HCT116 (cell line): ENCODE measurements at regions not wholly inside any gene's neighbourhood (a gene's known extent, or its start where the extent isn't known, plus 50 kb on each side); places are given as distances from the start of the nearest gene placed in this dataset.

ENCODE experiments used
- ATAC-seq: fragments of 200-7000 bp; cut with Tn5 transposase; 2 replicates; pipeline ENCODE4 v1.9.1; 2020; ENCODE audit warnings: mild to moderate bottlenecking, moderate library complexity
- BruUV-seq: library from RNA; stranded (reverse); fragments of 400-500 nt; replicated peaks from 2 replicates; lab custom pipeline; 2021; lab: Mats Ljungman, UMichigan
- CTCF ChIA-PET: fragments of 300-600 bp; sonication (Branson Sonifier 250); formaldehyde crosslinking; loops from one replicate; lab custom pipeline; 2021; ENCODE audit warnings: antibody characterized with exemption; lab: Charles Lee
- POLR2A ChIA-PET: fragments of 300-600, 350-600 bp; sonication (Branson Sonifier 250); formaldehyde crosslinking; loops from one replicate; lab custom pipeline; 2021; ENCODE audit warnings: antibody characterized with exemption; lab: Charles Lee
- RAD21 ChIA-PET, 2 experiments: fragments of 300-600 bp; sonication (Branson Sonifier 250); formaldehyde crosslinking; loops; one replicate each; lab custom pipeline; 2023; ENCODE audit warnings: low total read pairs in 2 of 2; ENCODE audit not compliant: uncharacterized antibody in 2 of 2, unreplicated experiment in 2 of 2, low non-redundant PET in 1 of 2; lab: Charles Lee
- DNase-seq: peaks from one replicate; pipeline ENCODE4 v3.0.0-alpha.2; 2010; ENCODE audit warnings: low read depth, low spot score
- H2AFZ ChIP-seq: fragments of 200-600 bp; shearing (Covaris generic), sonication (generic); 2 replicates; pipeline ENCODE4 v1.6.1; 2017; ENCODE audit warnings: low read depth, mixed run types, mixed read lengths, antibody characterized with exemption, low read length; ENCODE audit not compliant: poor library complexity, severe bottlenecking
- H3K27ac ChIP-seq: 2 replicates; pipeline ENCODE4 v1.5.1; 2012; ENCODE audit warnings: low read depth, low read length
- H3K27me3 ChIP-seq: fragments of 200-600 bp; sonication (generic); 2 replicates; pipeline ENCODE4 v1.6.1; 2016; ENCODE audit warnings: mixed run types, low read length, mixed read lengths; ENCODE audit not compliant: insufficient read depth
- H3K36me3 ChIP-seq, 2 experiments: fragments of 200-500 bp in 1 of 2; fragments of 200-600 bp in 1 of 2; sonication (Bioruptor generic) in 1 of 2; sonication (generic) in 1 of 2; 2 replicates each; pipeline versions ENCODE4 v1.5.1 to v1.6.1; 2014 to 2016; ENCODE audit warnings: low read length in 2 of 2, inconsistent platforms in 1 of 2, mixed read lengths in 1 of 2, mixed run types in 1 of 2; ENCODE audit not compliant: insufficient read depth in 2 of 2, control insufficient read depth in 1 of 2
- H3K4me1 ChIP-seq, 2 experiments: fragments of 200-600 bp in 1 of 2; sonication (generic) in 1 of 2; 2 replicates each; pipeline versions ENCODE4 v1.5.1 to v1.6.1; 2012 to 2017; ENCODE audit warnings: low read length in 2 of 2, inconsistent platforms in 1 of 2, mild to moderate bottlenecking in 1 of 2, mixed read lengths in 1 of 2, mixed run types in 1 of 2, moderate library complexity in 1 of 2; ENCODE audit not compliant: insufficient read depth in 2 of 2, control insufficient read depth in 1 of 2
- H3K4me2 ChIP-seq: fragments of 200-600 bp; sonication (generic); 2 replicates; pipeline ENCODE4 v1.6.1; 2017; ENCODE audit warnings: mixed run types, low read length, mixed read lengths
- H3K4me3 ChIP-seq, 2 experiments: fragments of 200-600 bp in 1 of 2; sonication (generic) in 1 of 2; replicated peaks in 1 of 2; 2 replicates each; pipeline ENCODE4 v1.5.1; 2011 to 2016; ENCODE audit warnings: low read length in 2 of 2, control low read depth in 1 of 2, low read depth in 1 of 2, mild to moderate bottlenecking in 1 of 2, mixed read lengths in 1 of 2, mixed run types in 1 of 2
- H3K79me2 ChIP-seq: fragments of 200-600 bp; sonication (generic); 2 replicates; pipeline ENCODE4 v1.6.1; 2017; ENCODE audit warnings: mild to moderate bottlenecking, mixed run types, low read length, moderate library complexity, mixed read lengths; ENCODE audit not compliant: insufficient read depth
- H3K9ac ChIP-seq: fragments of 200-600 bp; sonication (generic); 2 replicates; pipeline ENCODE4 v1.6.1; 2016; ENCODE audit warnings: low read length, mixed read lengths
- H3K9me2 ChIP-seq: fragments of 200-600 bp; sonication (generic), shearing (Covaris generic); 2 replicates; pipeline ENCODE4 v1.6.1; 2017; ENCODE audit warnings: mixed run types, mild to moderate bottlenecking, moderate library complexity; ENCODE audit not compliant: insufficient read depth
- H3K9me3 ChIP-seq, 2 experiments: fragments of 200-500 bp in 1 of 2; fragments of 200-600 bp in 1 of 2; sonication (Bioruptor generic) in 1 of 2; sonication (generic) in 1 of 2; 2 replicates each; pipeline ENCODE4 v1.6.1; 2014 to 2017; ENCODE audit warnings: low read length in 2 of 2, mixed read lengths in 2 of 2, inconsistent platforms in 1 of 2, low read depth in 1 of 2, mild to moderate bottlenecking in 1 of 2, mixed run types in 1 of 2, moderate library complexity in 1 of 2; ENCODE audit not compliant: control insufficient read depth in 1 of 2, insufficient read depth in 1 of 2
- H4K20me1 ChIP-seq: fragments of 200-600 bp; sonication (generic), shearing (Covaris generic); 2 replicates; pipeline ENCODE4 v1.6.1; 2017; ENCODE audit warnings: mixed run types, mild to moderate bottlenecking, moderate library complexity; ENCODE audit not compliant: insufficient read depth
- CBX3 ChIP-seq: IDR thresholded peaks from 2 replicates; pipeline ENCODE4 v1.6.1; 2012; ENCODE audit warnings: low read depth
- CEBPB ChIP-seq: IDR thresholded peaks from 2 replicates; pipeline ENCODE4 v1.6.1; 2012; ENCODE audit warnings: low read depth
- EGR1 ChIP-seq: IDR thresholded peaks from 2 replicates; pipeline ENCODE4 v1.6.1; 2012; ENCODE audit warnings: low read depth
- ELF1 ChIP-seq: IDR thresholded peaks from 2 replicates; pipeline ENCODE4 v1.6.1; 2012; ENCODE audit warnings: low read depth, borderline replicate concordance
- EZH2phosphoT487 ChIP-seq: fragments of 200-600 bp; IDR thresholded peaks from 2 replicates; pipeline ENCODE4 v1.6.1; 2018; ENCODE audit warnings: antibody characterized with exemption, borderline replicate concordance
- FOSL1 ChIP-seq: IDR thresholded peaks from 2 replicates; pipeline ENCODE4 v1.6.1; 2012; ENCODE audit warnings: low read depth
- JUND ChIP-seq: IDR thresholded peaks from 2 replicates; pipeline ENCODE4 v1.6.1; 2012
- POLR2A ChIP-seq: IDR thresholded peaks from 2 replicates; pipeline ENCODE4 v1.7.0; 2011; ENCODE audit warnings: borderline replicate concordance; ENCODE audit not compliant: insufficient read depth, insufficient read length; ENCODE audit errors: extremely low read depth
- SIN3A ChIP-seq: IDR thresholded peaks from 2 replicates; pipeline ENCODE4 v1.6.1; 2012; ENCODE audit warnings: low read depth
- SP1 ChIP-seq: IDR thresholded peaks from 2 replicates; pipeline ENCODE4 v1.6.1; 2012; ENCODE audit warnings: low read depth
- YY1 ChIP-seq: IDR thresholded peaks from 2 replicates; pipeline ENCODE4 v1.6.1; 2011; ENCODE audit warnings: low read length, low read depth, moderate library complexity, mild to moderate bottlenecking; ENCODE audit not compliant: insufficient replicate concordance; ENCODE audit errors: extremely low read depth
- ZFX ChIP-seq: fragments of 450-650 bp; IDR thresholded peaks from 2 replicates; pipeline ENCODE4 v1.6.1; 2017
- intact Hi-C: fragments of 100-400 bp; cut with micrococcal nuclease; formaldehyde crosslinking; loops from 2 replicates; pipeline ENCODE4 v1.10.0; 2022
- TF ChIP-seq, protein P1 (sequence below): IDR thresholded peaks from 2 replicates; pipeline ENCODE4 v1.6.1; 2012
- TF ChIP-seq, protein P2 (sequence below), 3 experiments: fragments of 200-600 bp in 1 of 3; sonication (generic) in 1 of 3; IDR thresholded peaks in 2 of 3; conservative IDR thresholded peaks in 1 of 3; 2 replicates each; pipeline ENCODE4 v1.5.1; 2012 to 2017; ENCODE audit warnings: low read depth in 2 of 3, low read length in 2 of 3, antibody characterized with exemption in 1 of 3, borderline replicate concordance in 1 of 3, control low read depth in 1 of 3, mild to moderate bottlenecking in 1 of 3, mixed read lengths in 1 of 3, mixed run types in 1 of 3, moderate library complexity in 1 of 3; ENCODE audit not compliant: insufficient read depth in 1 of 3
- TF ChIP-seq, protein P3 (sequence below): IDR thresholded peaks from 2 replicates; pipeline ENCODE4 v1.6.1; 2012; ENCODE audit warnings: low read depth

DNA sequence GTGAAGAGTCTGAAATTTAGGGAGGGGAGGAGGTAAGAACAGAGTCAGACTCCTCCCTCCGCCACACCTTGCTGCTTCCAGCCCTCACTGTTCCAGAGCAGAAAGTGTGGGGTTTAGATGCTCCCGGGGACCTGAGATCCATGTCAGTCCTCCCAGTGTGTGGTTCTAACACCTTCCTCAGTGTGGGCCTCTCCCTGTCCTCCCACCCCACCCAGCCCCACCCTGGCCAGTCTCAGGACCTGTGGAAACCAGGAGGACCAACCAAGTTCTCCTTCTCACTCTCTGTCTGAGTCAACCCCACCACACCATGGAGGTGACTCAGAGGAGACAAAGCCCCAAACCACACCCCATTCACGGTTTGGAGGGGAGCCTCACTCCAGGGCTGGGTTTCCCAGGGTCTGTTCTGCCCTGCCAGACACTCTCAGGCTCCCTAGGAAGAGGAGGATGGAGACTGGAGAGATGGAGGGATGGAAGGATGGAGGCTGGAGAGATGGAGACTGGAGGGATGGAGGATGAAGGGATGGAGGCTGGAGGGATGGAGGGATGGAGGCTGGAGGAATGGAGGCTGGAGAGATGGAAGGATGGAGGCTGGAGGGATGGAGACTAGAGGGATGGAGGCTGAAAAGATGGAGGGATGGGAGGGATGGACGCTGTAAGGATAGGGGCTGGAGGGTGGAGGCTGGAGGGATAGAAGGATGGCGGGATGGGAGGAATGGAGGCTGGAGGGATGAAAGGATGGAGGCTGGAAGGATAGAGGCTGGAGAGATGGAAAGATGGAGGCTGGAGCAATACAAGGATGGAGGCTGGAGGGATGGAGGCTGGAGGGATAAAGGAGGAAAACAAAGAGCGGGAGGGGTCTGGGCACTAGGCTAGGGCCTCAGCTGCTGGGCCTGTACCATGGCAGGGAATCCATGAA is 100.9 kb upstream of the RUNX3 start:
- ChIA-PET POLR2A (no interaction called here), CTCF (no interaction called here), RAD21 (interaction anchor here in 1 of 2 experiments (0.6 kb wide), 1 partner anchor 69 kb away, joined by 3 read pairs; no protein-coding TSS in a partner anchor)
- no peaks in the 10 kb centered on the region for H3K27me3 ChIP-seq
- H3K9ac ChIP-seq = no peak overlapping the region
- H3K27ac ChIP-seq = no peak overlapping the region
- no peak overlapping the region for H2AFZ ChIP-seq
- no peaks in the 10 kb centered on the region for H3K9me3 ChIP-seq
- no peaks in the 10 kb centered on the region for H4K20me1 ChIP-seq
- intact Hi-C loops = no loop called here
- no TSS peak for BruUV-seq
- no peak overlapping the region for H3K4me3 ChIP-seq
- peak overlapping the region; percentile 11 for H3K4me2 ChIP-seq
- no peaks in the 10 kb centered on the region for H3K36me3 ChIP-seq
- H3K79me2 ChIP-seq = no peaks in the 10 kb centered on the region
- H3K4me1 ChIP-seq = peaks cover 0 to 8% of the 10 kb centered on the region in 2 experiments; a peak in 1 of 4 replicates
- TF ChIP-seq ZFX = no peak
- TF ChIP-seq ELF1 = no peak
- TF ChIP-seq CEBPB = no peak
- TF ChIP-seq FOSL1 = no peak
- peak; percentile 61 for ATAC-seq
- no peaks in the 10 kb centered on the region for H3K9me2 ChIP-seq
- DNase-seq = no peak

DNA sequence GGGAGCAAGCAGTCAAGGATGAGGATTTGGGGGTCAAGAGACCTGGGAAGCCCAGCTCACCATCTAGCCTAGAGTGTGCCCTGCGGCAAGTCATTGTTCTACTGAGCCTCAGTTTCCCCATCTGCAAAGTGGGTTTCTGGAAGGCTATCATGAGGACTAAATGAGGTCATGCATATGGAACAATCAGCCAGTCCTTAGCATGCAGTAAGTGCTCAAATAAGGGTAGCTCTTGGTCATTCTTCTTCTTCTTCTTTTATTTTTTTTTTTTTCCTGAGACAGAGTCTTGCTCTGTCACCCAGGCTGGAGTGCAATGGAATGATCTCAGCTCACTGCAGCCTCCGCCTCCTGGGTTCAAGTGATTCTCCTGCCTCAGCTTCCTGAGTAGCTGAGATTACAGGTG is 99.9 kb upstream of the RUNX3 start:
- intact Hi-C loops = no loop called here
- peaks cover 0 to 8% of the 10 kb centered on the region in 2 experiments; a peak in 1 of 4 replicates for H3K4me1 ChIP-seq
- H3K4me2 ChIP-seq = no peak overlapping the region
- ATAC-seq = no peak
- H3K79me2 ChIP-seq = no peaks in the 10 kb centered on the region
- H3K36me3 ChIP-seq = no peaks in the 10 kb centered on the region
- H2AFZ ChIP-seq = no peak overlapping the region
- POLR2A ChIA-PET = no interaction called here
- H3K27ac ChIP-seq = no peak overlapping the region
- H3K4me3 ChIP-seq = no peak overlapping the region
- H3K9me3 ChIP-seq = no peaks in the 10 kb centered on the region
- no peak overlapping the region for H3K9ac ChIP-seq
- H3K27me3 ChIP-seq = no peaks in the 10 kb centered on the region
- DNase-seq = no peak
- BruUV-seq = no TSS peak
- no peaks in the 10 kb centered on the region for H3K9me2 ChIP-seq
- CTCF ChIA-PET = no interaction called here
- RAD21 ChIA-PET = interaction anchor here in 1 of 2 experiments (0.6 kb wide), 1 partner anchor 70 kb away, joined by 3 read pairs; no protein-coding TSS in a partner anchor
- H4K20me1 ChIP-seq = no peaks in the 10 kb centered on the region
- TF ChIP-seq, protein P1, sequence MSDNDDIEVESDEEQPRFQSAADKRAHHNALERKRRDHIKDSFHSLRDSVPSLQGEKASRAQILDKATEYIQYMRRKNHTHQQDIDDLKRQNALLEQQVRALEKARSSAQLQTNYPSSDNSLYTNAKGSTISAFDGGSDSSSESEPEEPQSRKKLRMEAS = no peak
- no peak for TF ChIP-seq CEBPB
- TF ChIP-seq JUND = no peak
- no peak for TF ChIP-seq CBX3
- TF ChIP-seq SIN3A = no peak
- TF ChIP-seq, protein P2, sequence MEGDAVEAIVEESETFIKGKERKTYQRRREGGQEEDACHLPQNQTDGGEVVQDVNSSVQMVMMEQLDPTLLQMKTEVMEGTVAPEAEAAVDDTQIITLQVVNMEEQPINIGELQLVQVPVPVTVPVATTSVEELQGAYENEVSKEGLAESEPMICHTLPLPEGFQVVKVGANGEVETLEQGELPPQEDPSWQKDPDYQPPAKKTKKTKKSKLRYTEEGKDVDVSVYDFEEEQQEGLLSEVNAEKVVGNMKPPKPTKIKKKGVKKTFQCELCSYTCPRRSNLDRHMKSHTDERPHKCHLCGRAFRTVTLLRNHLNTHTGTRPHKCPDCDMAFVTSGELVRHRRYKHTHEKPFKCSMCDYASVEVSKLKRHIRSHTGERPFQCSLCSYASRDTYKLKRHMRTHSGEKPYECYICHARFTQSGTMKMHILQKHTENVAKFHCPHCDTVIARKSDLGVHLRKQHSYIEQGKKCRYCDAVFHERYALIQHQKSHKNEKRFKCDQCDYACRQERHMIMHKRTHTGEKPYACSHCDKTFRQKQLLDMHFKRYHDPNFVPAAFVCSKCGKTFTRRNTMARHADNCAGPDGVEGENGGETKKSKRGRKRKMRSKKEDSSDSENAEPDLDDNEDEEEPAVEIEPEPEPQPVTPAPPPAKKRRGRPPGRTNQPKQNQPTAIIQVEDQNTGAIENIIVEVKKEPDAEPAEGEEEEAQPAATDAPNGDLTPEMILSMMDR (IDR thresholded peaks at IDR 0.05 in 2 of 3, conservative IDR thresholded peaks at IDR 0.05 in 1 of 3; ENCODE audit: borderline replicate concordance in 1 of 3, insufficient read depth in 1 of 3, low read depth in 2 of 3, low read length in 2 of 3) = no peak
- TF ChIP-seq ELF1 = no peak
- TF ChIP-seq EZH2phosphoT487 = no peak
- no peak for TF ChIP-seq POLR2A
- no peak for TF ChIP-seq YY1
- TF ChIP-seq EGR1 = no peak
- no peak for TF ChIP-seq SP1
- TF ChIP-seq, protein P3, sequence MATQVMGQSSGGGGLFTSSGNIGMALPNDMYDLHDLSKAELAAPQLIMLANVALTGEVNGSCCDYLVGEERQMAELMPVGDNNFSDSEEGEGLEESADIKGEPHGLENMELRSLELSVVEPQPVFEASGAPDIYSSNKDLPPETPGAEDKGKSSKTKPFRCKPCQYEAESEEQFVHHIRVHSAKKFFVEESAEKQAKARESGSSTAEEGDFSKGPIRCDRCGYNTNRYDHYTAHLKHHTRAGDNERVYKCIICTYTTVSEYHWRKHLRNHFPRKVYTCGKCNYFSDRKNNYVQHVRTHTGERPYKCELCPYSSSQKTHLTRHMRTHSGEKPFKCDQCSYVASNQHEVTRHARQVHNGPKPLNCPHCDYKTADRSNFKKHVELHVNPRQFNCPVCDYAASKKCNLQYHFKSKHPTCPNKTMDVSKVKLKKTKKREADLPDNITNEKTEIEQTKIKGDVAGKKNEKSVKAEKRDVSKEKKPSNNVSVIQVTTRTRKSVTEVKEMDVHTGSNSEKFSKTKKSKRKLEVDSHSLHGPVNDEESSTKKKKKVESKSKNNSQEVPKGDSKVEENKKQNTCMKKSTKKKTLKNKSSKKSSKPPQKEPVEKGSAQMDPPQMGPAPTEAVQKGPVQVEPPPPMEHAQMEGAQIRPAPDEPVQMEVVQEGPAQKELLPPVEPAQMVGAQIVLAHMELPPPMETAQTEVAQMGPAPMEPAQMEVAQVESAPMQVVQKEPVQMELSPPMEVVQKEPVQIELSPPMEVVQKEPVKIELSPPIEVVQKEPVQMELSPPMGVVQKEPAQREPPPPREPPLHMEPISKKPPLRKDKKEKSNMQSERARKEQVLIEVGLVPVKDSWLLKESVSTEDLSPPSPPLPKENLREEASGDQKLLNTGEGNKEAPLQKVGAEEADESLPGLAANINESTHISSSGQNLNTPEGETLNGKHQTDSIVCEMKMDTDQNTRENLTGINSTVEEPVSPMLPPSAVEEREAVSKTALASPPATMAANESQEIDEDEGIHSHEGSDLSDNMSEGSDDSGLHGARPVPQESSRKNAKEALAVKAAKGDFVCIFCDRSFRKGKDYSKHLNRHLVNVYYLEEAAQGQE = no peak
